ENCODE measurements at regions not wholly inside any gene's neighbourhood (a gene's known extent, or its start where the extent isn't known, plus 50 kb on each side); places are given as distances from the start of the nearest gene placed in this dataset.
A peak's percentile ranks its signal among the peaks of the same experiment; 100 is the strongest.

GRCh38 chr21:43316156-43316845, 110.6 kb downstream of the SIK1 start:
- no peak for DNase-seq

GRCh38 chr21:43315244-43316137, 111.4 kb downstream of the SIK1 start:
- DNase-seq, result peak; percentile 22

GRCh38 chr21:43313939-43314405, 113.0 kb downstream of the SIK1 start:
- DNase-seq, result no peak

GRCh38 chr21:43313221-43313938, 113.6 kb downstream of the SIK1 start:
- DNase-seq, result no peak

GRCh38 chr21:43312751-43313169, 114.2 kb downstream of the SIK1 start:
- DNase-seq, result no peak

- no peak for DNase-seq
These were observed 114.9 kb downstream of the SIK1 start for GRCh38 chr21:43312011-43312410.

GRCh38 chr21:43311301-43311817, 115.6 kb downstream of the SIK1 start:
- DNase-seq, result no peak

GRCh38 chr21:43308815-43309283, 118.1 kb downstream of the SIK1 start:
- no peak for DNase-seq

- no peak for DNase-seq
These were observed 118.7 kb downstream of the SIK1 start for GRCh38 chr21:43308101-43308814.

GRCh38 chr21:43307677-43308070, 119.3 kb downstream of the SIK1 start:
- no peak for DNase-seq

- peak; percentile 16 for DNase-seq
These were observed 119.8 kb downstream of the SIK1 start for GRCh38 chr21:43306911-43307676.

- no peak for DNase-seq
These were observed 120.5 kb downstream of the SIK1 start for GRCh38 chr21:43306391-43306790.

GRCh38 chr21:43305811-43306311, 121.1 kb downstream of the SIK1 start:
- DNase-seq, result no peak

- no peak for DNase-seq
These were observed 121.6 kb downstream of the SIK1 start for GRCh38 chr21:43305336-43305665.

- DNase-seq, result no peak
These were observed 122.2 kb downstream of the SIK1 start for GRCh38 chr21:43304621-43305335.

- no peak for DNase-seq
These were observed 122.7 kb downstream of the SIK1 start for GRCh38 chr21:43304206-43304605.

- DNase-seq, result no peak
These were observed 123.4 kb downstream of the SIK1 start for GRCh38 chr21:43303275-43304178.

- no peak for DNase-seq
These were observed 124.2 kb downstream of the SIK1 start for GRCh38 chr21:43302769-43303168.

GRCh38 chr21:43302062-43302700, 124.8 kb downstream of the SIK1 start:
- DNase-seq, result no peak
